ENCODE measurements at regions not wholly inside any gene's neighbourhood (a gene's known extent, or its start where the extent isn't known, plus 50 kb on each side); places are given as distances from the start of the nearest gene placed in this dataset.
"Not testable (repeated sequence)": the region's sequence is repeated elsewhere in the genome, so short reads cannot be mapped to it uniquely, and the experiment has no call there.

DNA sequence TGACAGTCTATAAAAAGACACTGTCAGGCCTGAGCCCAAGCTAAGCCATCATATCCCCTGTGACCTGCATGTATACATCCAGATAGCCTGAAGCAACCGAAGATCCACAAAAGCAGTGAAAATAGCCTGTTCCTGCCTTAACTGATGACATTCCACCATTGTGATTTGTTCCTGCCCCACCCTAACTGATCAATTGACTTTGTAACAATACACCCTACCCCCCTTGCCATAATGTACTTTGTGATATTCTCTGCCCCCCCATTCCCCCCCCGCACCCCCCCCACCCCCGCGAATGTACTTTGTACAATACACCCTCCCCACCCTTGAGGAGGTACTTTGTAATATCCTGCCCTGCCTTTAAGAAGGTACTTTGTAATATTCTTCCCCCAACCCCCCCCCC lies 82.2 kb upstream of the MED13 start:
- H3K4me3 ChIP-seq (ENCODE audit: low read depth, low read length): no peak overlapping the region
- no peak overlapping the region for H3K27ac ChIP-seq
- TF ChIP-seq, protein P1, sequence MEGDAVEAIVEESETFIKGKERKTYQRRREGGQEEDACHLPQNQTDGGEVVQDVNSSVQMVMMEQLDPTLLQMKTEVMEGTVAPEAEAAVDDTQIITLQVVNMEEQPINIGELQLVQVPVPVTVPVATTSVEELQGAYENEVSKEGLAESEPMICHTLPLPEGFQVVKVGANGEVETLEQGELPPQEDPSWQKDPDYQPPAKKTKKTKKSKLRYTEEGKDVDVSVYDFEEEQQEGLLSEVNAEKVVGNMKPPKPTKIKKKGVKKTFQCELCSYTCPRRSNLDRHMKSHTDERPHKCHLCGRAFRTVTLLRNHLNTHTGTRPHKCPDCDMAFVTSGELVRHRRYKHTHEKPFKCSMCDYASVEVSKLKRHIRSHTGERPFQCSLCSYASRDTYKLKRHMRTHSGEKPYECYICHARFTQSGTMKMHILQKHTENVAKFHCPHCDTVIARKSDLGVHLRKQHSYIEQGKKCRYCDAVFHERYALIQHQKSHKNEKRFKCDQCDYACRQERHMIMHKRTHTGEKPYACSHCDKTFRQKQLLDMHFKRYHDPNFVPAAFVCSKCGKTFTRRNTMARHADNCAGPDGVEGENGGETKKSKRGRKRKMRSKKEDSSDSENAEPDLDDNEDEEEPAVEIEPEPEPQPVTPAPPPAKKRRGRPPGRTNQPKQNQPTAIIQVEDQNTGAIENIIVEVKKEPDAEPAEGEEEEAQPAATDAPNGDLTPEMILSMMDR (IDR thresholded peaks at IDR 0.05; ENCODE audit: low read depth, low read length): no peak
- no peak for DNase-seq
- H3K27me3 ChIP-seq (ENCODE audit: insufficient read depth, low read depth, severe bottlenecking): no peaks in the 10 kb centered on the region
- H3K36me3 ChIP-seq: no peaks in the 10 kb centered on the region
- H3K9me3 ChIP-seq (ENCODE audit: severe bottlenecking): peaks cover 6% of the 10 kb centered on the region

DNA sequence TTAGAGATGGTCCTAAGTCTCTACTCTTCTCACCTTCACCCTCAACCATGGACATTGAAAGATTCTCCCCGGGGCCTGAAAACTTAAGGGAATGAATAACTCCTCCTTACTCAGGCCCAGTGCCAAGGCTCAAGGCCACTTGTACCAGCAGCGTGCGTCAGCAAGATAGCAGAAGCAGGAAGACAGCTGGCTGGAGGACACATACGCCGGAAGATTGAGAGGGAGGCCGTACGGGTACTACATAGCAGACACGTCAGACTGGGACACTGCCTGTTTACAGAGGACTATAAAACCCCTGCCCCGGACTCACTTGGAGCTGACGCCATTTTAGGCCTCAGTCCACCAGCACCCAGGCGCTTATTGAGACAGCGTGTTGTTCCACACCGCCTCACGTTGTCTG lies 75.8 kb upstream of the MED13 start:
- DNase-seq: no peak
- Histone ChIP-seq H3K9me3 (ENCODE audit: severe bottlenecking) (peaks cover 15% of the 10 kb centered on the region), H3K4me3 (ENCODE audit: low read depth, low read length) (no peak overlapping the region), H3K27me3 (ENCODE audit: insufficient read depth, low read depth, severe bottlenecking) (no peaks in the 10 kb centered on the region), H3K36me3 (no peaks in the 10 kb centered on the region), H3K27ac (no peak overlapping the region)
- TF ChIP-seq, protein P1 (IDR thresholded peaks at IDR 0.05; ENCODE audit: low read depth, low read length): no peak

DNA sequence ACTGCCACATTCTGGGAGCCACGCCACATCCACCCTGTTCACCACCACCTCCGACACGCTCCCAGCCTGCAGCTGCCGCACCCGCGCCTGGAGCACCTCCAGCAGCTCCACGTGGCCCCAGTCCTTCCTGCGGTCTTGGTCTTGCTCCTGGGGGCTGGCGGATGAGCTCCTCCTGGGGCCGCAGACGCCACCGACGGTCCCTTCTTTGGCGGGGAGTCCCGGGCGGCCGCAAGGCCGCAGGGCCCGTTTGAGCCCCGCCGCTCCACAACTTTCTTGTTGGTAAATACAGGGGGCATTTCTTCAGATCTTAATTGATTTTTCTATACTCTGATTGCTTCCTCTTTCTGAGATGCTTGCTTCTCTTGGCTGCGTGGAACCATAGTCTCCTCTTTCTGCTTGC lies 75.3 kb upstream of the MED13 start:
- TF ChIP-seq, protein P1 (IDR thresholded peaks at IDR 0.05; ENCODE audit: low read depth, low read length): no peak

DNA sequence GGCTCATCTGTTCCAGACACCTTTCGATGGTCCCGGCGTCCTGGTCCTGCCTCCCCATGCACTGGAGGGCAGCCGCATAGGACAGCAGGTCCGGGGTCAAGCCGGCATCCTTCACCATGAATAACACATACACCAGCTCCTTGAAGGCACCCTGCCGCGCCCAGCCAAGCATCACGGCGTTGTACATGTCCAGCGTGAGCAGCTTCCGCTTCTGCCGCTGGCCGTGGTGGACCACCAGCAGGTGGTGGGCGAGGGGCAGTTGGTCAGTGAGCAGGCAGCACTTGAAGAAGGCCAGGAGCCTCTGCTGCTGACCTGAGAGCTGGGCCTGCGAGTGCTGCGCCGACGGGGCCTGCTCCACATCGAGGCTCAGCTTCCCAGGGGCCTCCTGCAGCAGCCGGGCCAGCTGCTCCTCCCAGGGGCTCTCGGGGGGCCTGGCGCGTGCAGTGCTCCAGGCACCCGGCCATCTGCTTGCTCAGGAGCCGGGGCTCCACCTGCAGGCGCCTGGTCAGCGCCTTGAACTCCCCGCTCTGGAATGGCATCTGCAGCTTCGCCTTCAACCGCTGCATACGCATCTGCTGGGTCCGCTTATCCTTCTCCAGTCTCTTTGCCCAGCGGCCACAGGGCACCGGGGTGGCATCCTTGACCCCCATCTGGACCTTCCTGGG lies 74.7 kb upstream of the MED13 start:
- not testable (repeated sequence) for H3K27me3 ChIP-seq (ENCODE audit: insufficient read depth, low read depth, severe bottlenecking); H3K4me3 ChIP-seq (ENCODE audit: low read depth, low read length); H3K36me3 ChIP-seq; H3K27ac ChIP-seq; DNase-seq
- peaks cover 15% of the 10 kb centered on the region for H3K9me3 ChIP-seq (ENCODE audit: severe bottlenecking)

More for the DNA sequence above, 75.3 kb upstream of the MED13 start:
- no peak overlapping the region for H3K27ac ChIP-seq
- no peaks in the 10 kb centered on the region for H3K27me3 ChIP-seq (ENCODE audit: insufficient read depth, low read depth, severe bottlenecking)
- no peak for DNase-seq
- H3K36me3 ChIP-seq: no peaks in the 10 kb centered on the region
- H3K9me3 ChIP-seq (ENCODE audit: severe bottlenecking): peaks cover 15% of the 10 kb centered on the region
- H3K4me3 ChIP-seq (ENCODE audit: low read depth, low read length): no peak overlapping the region

DNA sequence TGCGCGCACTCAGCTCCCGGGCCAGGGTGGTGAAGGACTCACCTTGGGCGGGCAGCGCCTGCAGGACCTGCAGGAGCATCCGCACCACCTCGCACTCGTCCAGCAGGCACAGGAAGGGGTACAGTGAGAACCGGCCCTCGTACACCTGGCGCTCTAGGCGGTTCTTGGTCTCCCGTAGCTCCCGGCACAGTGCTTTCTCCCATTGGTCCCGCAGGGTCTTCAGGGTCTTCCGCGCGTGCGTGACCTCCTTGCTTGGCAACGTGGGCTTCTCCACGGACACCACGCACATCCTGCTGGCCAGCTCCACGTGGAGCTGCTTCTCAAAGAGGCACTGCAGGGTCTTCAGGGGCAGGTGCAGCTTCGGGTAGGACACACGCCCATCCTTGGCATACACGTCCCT lies 74.1 kb upstream of the MED13 start:
- Histone ChIP-seq H3K27ac (no peak overlapping the region), H3K36me3 (no peaks in the 10 kb centered on the region), H3K9me3 (ENCODE audit: severe bottlenecking) (peaks cover 15% of the 10 kb centered on the region), H3K27me3 (ENCODE audit: insufficient read depth, low read depth, severe bottlenecking) (no peaks in the 10 kb centered on the region), H3K4me3 (ENCODE audit: low read depth, low read length) (no peak overlapping the region)
- DNase-seq: no peak
- TF ChIP-seq, protein P1 (IDR thresholded peaks at IDR 0.05; ENCODE audit: low read depth, low read length): no peak

DNA sequence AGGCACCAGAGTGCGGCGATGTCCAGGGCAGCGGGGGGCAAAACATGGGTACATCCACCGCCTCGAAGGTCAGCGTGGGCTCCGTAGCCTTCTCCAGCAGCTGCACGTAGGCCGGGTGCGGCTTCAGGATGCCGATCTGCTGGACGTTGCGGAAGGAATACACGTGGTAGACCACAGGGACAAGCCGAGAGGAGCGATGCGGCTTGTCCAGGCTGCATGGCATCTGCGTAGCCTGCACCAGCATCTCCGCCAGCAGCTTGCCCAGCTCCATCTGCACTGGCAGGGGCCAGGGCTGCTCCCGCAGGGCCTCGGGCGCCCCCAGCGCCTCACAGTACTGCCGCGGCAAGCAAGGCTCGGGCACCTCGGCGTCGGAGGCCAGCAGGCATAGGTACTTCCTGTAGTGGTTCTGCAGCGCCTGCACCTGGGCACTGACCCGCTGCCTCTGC lies 73.6 kb upstream of the MED13 start:
- DNase-seq; H3K27ac ChIP-seq; H3K4me3 ChIP-seq (ENCODE audit: low read depth, low read length); H3K27me3 ChIP-seq (ENCODE audit: insufficient read depth, low read depth, severe bottlenecking); H3K36me3 ChIP-seq: not testable (repeated sequence)
- peaks cover 12% of the 10 kb centered on the region for H3K9me3 ChIP-seq (ENCODE audit: severe bottlenecking)

DNA sequence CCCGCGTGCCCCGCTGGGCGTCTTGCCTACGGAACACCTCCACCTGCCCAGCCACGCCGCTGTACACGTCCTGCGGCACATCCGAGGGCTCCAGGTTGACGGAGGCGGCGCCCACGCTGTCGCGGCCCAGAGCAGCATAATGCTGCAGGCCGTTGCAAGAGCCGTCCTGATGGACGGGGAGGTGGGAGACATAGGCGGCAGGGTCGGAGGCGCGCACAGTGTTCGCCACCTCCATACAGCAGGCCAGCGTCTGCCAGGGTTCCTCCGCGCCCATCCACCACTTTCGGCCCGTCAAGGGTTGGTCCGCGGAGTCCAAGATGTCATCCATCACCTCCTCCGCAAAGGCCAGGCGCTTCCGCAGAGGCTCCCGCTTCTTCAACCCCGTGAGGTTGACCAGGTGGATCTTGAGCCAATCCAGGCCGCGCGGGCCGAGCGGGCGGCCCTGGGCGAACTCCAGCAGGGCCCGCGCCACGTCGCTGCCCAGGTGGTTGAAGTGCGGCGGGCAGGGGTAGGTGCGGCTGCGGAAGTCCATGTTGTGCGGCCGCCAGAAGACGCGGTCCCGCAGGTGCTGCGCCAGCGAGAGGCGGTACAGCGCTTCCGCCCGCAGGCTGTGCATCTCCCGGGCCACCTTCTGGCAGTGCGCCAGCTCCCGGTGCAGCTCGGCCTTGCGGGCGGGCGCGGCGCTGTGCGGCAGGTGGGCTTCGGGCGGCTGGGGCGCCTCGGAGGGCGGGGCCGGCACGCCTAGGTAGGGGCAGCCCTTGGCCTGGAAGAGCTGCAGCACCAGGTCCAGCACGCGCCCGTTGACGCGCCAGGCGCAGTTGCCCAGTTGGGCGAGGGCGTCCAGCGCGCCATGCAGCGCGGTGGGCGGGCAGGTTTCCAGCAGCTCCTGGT lies 72.9 kb upstream of the MED13 start:
- peaks cover 12% of the 10 kb centered on the region for H3K9me3 ChIP-seq (ENCODE audit: severe bottlenecking)
- not testable (repeated sequence) for H3K27ac ChIP-seq; H3K36me3 ChIP-seq; H3K27me3 ChIP-seq (ENCODE audit: insufficient read depth, low read depth, severe bottlenecking); DNase-seq; H3K4me3 ChIP-seq (ENCODE audit: low read depth, low read length)

DNA sequence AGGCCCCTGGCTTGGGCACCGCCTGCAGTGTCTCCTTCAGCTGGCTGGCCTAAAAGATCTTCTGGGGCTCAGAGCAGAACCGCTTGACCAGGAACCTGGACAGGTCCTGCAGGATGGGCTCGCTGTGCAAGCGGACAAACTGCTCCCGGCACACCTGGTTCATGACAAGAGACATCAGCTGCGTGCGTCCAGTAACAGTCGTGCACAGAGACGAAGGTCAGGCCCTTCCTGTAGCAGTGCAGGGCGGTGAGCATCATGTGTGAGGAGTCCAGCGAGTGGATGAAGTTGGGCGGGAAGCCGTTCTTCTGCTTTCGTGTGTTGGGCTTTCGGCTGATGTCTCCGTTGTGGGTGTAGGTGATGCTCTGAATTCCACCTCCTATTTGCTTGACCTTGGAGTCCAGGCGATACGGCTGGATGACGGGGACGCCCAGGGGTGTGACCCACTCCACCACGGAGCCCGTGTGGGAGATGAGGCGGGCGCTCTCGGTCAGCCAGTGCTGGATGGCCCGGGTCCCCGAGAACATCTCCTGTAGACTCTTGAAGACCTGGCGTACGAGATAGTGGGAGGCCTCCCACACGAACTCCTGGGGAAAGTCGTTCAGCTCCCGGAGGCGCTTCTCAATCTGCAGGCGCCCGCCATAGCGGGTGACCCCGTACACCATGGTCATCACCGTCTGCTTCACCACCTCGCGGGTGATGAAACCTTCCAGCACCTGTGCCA lies 72.1 kb upstream of the MED13 start:
- not testable (repeated sequence) for DNase-seq; H3K9me3 ChIP-seq (ENCODE audit: severe bottlenecking); H3K4me3 ChIP-seq (ENCODE audit: low read depth, low read length); H3K27me3 ChIP-seq (ENCODE audit: insufficient read depth, low read depth, severe bottlenecking); H3K36me3 ChIP-seq; H3K27ac ChIP-seq

Data from WERI-Rb-1 (cell line).